ENCODE measurements at regions not wholly inside any gene's neighbourhood (a gene's known extent, or its start where the extent isn't known, plus 50 kb on each side); places are given as distances from the start of the nearest gene placed in this dataset.

GRCh38 chr14:98544174-98544573 lies 727.8 kb downstream of the BCL11B start:
- DNase-seq = no peak

GRCh38 chr14:98545181-98545580 lies 726.8 kb downstream of the BCL11B start:
- no peak for DNase-seq

- DNase-seq = no peak
Measured at GRCh38 chr14:98548071-98548686, 723.8 kb downstream of the BCL11B start.

GRCh38 chr14:98551028-98551427 lies 721.0 kb downstream of the BCL11B start:
- DNase-seq = no peak

- no peak for DNase-seq
Measured at GRCh38 chr14:98555440-98555839, 716.6 kb downstream of the BCL11B start.

- DNase-seq = no peak
Measured at GRCh38 chr14:98564006-98564405, 708.0 kb downstream of the BCL11B start.

- DNase-seq = no peak
Measured at GRCh38 chr14:98564541-98564940, 707.5 kb downstream of the BCL11B start.

GRCh38 chr14:98571104-98571503 lies 700.9 kb downstream of the BCL11B start:
- DNase-seq = no peak

- DNase-seq = no peak
Measured at GRCh38 chr14:98573082-98573481, 698.9 kb downstream of the BCL11B start.

- DNase-seq = no peak
Measured at GRCh38 chr14:98576463-98576862, 695.5 kb downstream of the BCL11B start.

GRCh38 chr14:98578204-98578603 lies 693.8 kb downstream of the BCL11B start:
- no peak for DNase-seq

- DNase-seq = no peak
Measured at GRCh38 chr14:98579140-98579539, 692.9 kb downstream of the BCL11B start.

GRCh38 chr14:98580131-98580678 lies 691.8 kb downstream of the BCL11B start:
- DNase-seq = peak in 2 of 5 donors; percentile 2 to 6

- DNase-seq = no peak
Measured at GRCh38 chr14:98582276-98582675, 689.7 kb downstream of the BCL11B start.

GRCh38 chr14:98591161-98591560 lies 680.8 kb downstream of the BCL11B start:
- no peak for DNase-seq

GRCh38 chr14:98592611-98593170 lies 679.3 kb downstream of the BCL11B start:
- DNase-seq = no peak

- no peak for DNase-seq
Measured at GRCh38 chr14:98593361-98593761, 678.6 kb downstream of the BCL11B start.

- no peak for DNase-seq
Measured at GRCh38 chr14:98594156-98594555, 677.8 kb downstream of the BCL11B start.

GRCh38 chr14:98598576-98598975 lies 673.4 kb downstream of the BCL11B start:
- no peak for DNase-seq

- DNase-seq = no peak
Measured at GRCh38 chr14:98599082-98599481, 672.9 kb downstream of the BCL11B start.

GRCh38 chr14:98602983-98603382 lies 669.0 kb downstream of the BCL11B start:
- DNase-seq = no peak

- no peak for DNase-seq
Measured at GRCh38 chr14:98605043-98605442, 667.0 kb downstream of the BCL11B start.

- DNase-seq = no peak
Measured at GRCh38 chr14:98606041-98606640, 665.9 kb downstream of the BCL11B start.

GRCh38 chr14:98606816-98607215 lies 665.2 kb downstream of the BCL11B start:
- DNase-seq = no peak
